HepG2 (cell line): ENCODE measurements at regions not wholly inside any gene's neighbourhood (a gene's known extent, or its start where the extent isn't known, plus 50 kb on each side); places are given as distances from the start of the nearest gene placed in this dataset.

ENCODE experiments used
- ATAC-seq: fragments of 200-7000 bp; cut with Tn5 transposase; 3 replicates; pipeline ENCODE4 v1.9.1; 2020; ENCODE audit warnings: mild to moderate bottlenecking, moderate library complexity
- BruUV-seq: library from RNA; stranded (reverse); fragments of 400-500 nt; replicated peaks from 2 replicates; lab custom pipeline; 2021; lab: Mats Ljungman, UMichigan
- CTCF ChIA-PET: fragments of 300-600 bp; formaldehyde crosslinking; extraction: SDS; loops from one replicate; lab custom pipeline; 2021; ENCODE audit warnings: low total read pairs, inconsistent platforms, low intra/inter-chr PET ratio; lab: Yijun Ruan, JAX
- POLR2A ChIA-PET: fragments of 350-600 bp; sonication (Branson Sonifier 250); formaldehyde crosslinking; loops from one replicate; lab custom pipeline; 2020; ENCODE audit warnings: antibody characterized with exemption, inconsistent platforms; lab: Yijun Ruan, JAX
- DNase-seq: peaks from one replicate; pipeline ENCODE4 v3.0.0-alpha.2; 2015; ENCODE audit warnings: low spot score
- FAIRE-seq: peaks from 3 replicates; lab custom pipeline; 2011; peaks lifted over from hg19 to GRCh38; lab: Jason Lieb, UNC
- H2AFZ ChIP-seq: one replicate; pipeline ENCODE4 v1.6.1; 2011; ENCODE audit warnings: low read length, inconsistent platforms
- H3K27ac ChIP-seq: fragments of 300-600 bp; 3 replicates; pipeline ENCODE4 v1.8.0; 2011; ENCODE audit warnings: mixed run types, mild to moderate bottlenecking, mixed read lengths, low read length, inconsistent platforms; ENCODE audit not compliant: insufficient read depth; ENCODE audit errors: extremely low read length
- H3K27me3 ChIP-seq, 2 experiments: fragments of 200-600 bp in 1 of 2; 2 replicates in 1 of 2; 3 replicates in 1 of 2; pipeline versions ENCODE4 v1.6.0 to v1.8.0; 2011; ENCODE audit warnings: low read length in 2 of 2, mild to moderate bottlenecking in 2 of 2, moderate library complexity in 2 of 2, inconsistent platforms in 1 of 2; ENCODE audit not compliant: insufficient read depth in 2 of 2, control insufficient read depth in 1 of 2
- H3K36me3 ChIP-seq, 2 experiments: fragments of 200-600 bp in 1 of 2; replicated peaks in 1 of 2; 2 replicates in 1 of 2; 3 replicates in 1 of 2; pipeline versions ENCODE4 v1.5.1 to v1.8.0; 2011; ENCODE audit warnings: low read length in 2 of 2, inconsistent platforms in 1 of 2; ENCODE audit not compliant: insufficient read depth in 2 of 2, control insufficient read depth in 1 of 2
- H3K4me1 ChIP-seq: 2 replicates; pipeline ENCODE4 v1.5.1; 2012; ENCODE audit warnings: low read length, inconsistent platforms; ENCODE audit not compliant: insufficient read depth
- H3K4me2 ChIP-seq: 2 replicates; pipeline ENCODE4 v1.6.0; 2011; ENCODE audit warnings: low read depth, low read length, inconsistent platforms
- H3K4me3 ChIP-seq, 3 experiments: fragments of 200-600 bp in 1 of 3; sonication (generic), shearing (Covaris generic) in 1 of 3; replicated peaks in 1 of 3; 2 replicates each; pipeline ENCODE4 v1.5.1; 2011 to 2016; ENCODE audit warnings: low read length in 3 of 3, inconsistent platforms in 2 of 3, low read depth in 2 of 3, mild to moderate bottlenecking in 2 of 3, control low read depth in 1 of 3, mixed read lengths in 1 of 3; ENCODE audit not compliant: insufficient read depth in 1 of 3
- H3K79me2 ChIP-seq: one replicate; pipeline ENCODE4 v1.6.1; 2011; ENCODE audit warnings: low read length, inconsistent platforms; ENCODE audit not compliant: insufficient read depth
- H3K9ac ChIP-seq: 2 replicates; pipeline ENCODE4 v1.6.0; 2011; ENCODE audit warnings: mild to moderate bottlenecking, low read depth, low read length, inconsistent platforms; ENCODE audit not compliant: insufficient read depth
- H3K9me3 ChIP-seq: 2 replicates; pipeline ENCODE4 v1.5.1; 2012; ENCODE audit warnings: mild to moderate bottlenecking, low read length
- H4K20me1 ChIP-seq: 2 replicates; pipeline ENCODE4 v1.6.0; 2011; ENCODE audit warnings: inconsistent platforms, mild to moderate bottlenecking, low read length, moderate library complexity; ENCODE audit not compliant: insufficient read depth
- ATRX ChIP-seq: sonication (generic); formaldehyde crosslinking; IDR thresholded peaks from 2 replicates; pipeline ENCODE4 v1.4.0; 2020; ENCODE audit warnings: missing genetic modification reagents, borderline replicate concordance
- CBX5 ChIP-seq: sonication (generic); formaldehyde crosslinking; IDR thresholded peaks from 2 replicates; pipeline ENCODE4 v1.4.0; 2020; ENCODE audit warnings: missing genetic modification reagents, borderline replicate concordance
- CREB3 ChIP-seq: sonication (generic); formaldehyde crosslinking; IDR thresholded peaks from 2 replicates; pipeline ENCODE4 v1.5.0; 2020; ENCODE audit warnings: missing genetic modification reagents
- FOXA3 ChIP-seq: IDR thresholded peaks from 2 replicates; pipeline ENCODE4 v1.6.1; 2016; ENCODE audit warnings: missing genetic modification reagents, missing compliant biosample characterization
- HMGA1 ChIP-seq: sonication (generic); formaldehyde crosslinking; conservative IDR thresholded peaks from 2 replicates; pipeline ENCODE4 v1.4.0; 2020; ENCODE audit warnings: missing genetic modification reagents
- IRX3 ChIP-seq: sonication (generic); formaldehyde crosslinking; IDR thresholded peaks from 2 replicates; pipeline ENCODE4 v1.8.1; 2023; ENCODE audit warnings: mild to moderate bottlenecking, low read depth, missing genetic modification reagents, borderline replicate concordance
- ZBTB42 ChIP-seq: sonication (generic); formaldehyde crosslinking; IDR thresholded peaks from 2 replicates; pipeline ENCODE4 v1.5.0; 2020; ENCODE audit warnings: mild to moderate bottlenecking, missing genetic modification reagents
- ZNF563 ChIP-seq: sonication (generic); formaldehyde crosslinking; IDR thresholded peaks from 2 replicates; pipeline ENCODE4 v1.8.0; 2022; ENCODE audit warnings: mild to moderate bottlenecking, moderate library complexity, missing genetic modification reagents
- WGBS: methylation state at CpG from one replicate; pipeline ENCODE4 v1.1.6; 2017; ENCODE audit warnings: low lambda C conversion rate; 5-methylcytosine and 5-hydroxymethylcytosine counted together
- in situ Hi-C: cut with HindIII; loops from 2 replicates; pipeline ENCODE4 v1.10.0; 2017; ENCODE audit warnings: low pct_unique_long_range_greater_than_20kb; ENCODE audit not compliant: extremely low pct_ligation_motif_present
- intact Hi-C: fragments of 100-400 bp; cut with micrococcal nuclease; formaldehyde crosslinking; loops from one replicate; pipeline ENCODE4 v1.10.0; 2022; ENCODE audit not compliant: unreplicated experiment
- TF ChIP-seq, protein P1 (sequence below): sonication (generic); formaldehyde crosslinking; IDR thresholded peaks from 2 replicates; pipeline ENCODE4 v1.4.0; 2020; ENCODE audit warnings: low read depth, mild to moderate bottlenecking, missing genetic modification reagents

DNA sequence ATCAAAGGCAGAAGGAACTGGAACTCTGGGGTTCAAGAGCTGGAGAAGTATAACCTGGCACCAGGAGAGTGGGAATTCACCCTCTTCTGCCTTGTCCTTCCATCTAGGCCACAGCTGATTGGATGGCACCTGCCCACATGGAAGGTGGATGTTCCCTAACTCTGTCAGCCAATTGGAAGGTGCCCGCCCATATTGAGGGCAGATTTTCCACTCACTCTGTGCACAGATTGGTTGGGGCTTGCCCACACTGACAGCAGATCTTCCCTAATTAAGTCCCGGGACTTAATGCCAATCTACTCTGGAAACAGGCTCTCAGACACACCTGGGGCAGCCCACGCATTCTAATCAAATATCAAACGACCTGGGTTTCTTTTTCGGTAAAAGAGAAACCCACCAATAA, 1142.3 kb upstream of the CELF2 start:
- Histone ChIP-seq H3K36me3 (no peaks in the 10 kb centered on the region), H3K4me1 (no peaks in the 10 kb centered on the region), H3K9me3 (peaks cover 72% of the 10 kb centered on the region), H3K4me3 (no peak overlapping the region), H3K27me3 (no peaks in the 10 kb centered on the region), H3K4me2 (no peak overlapping the region), H4K20me1 (no peaks in the 10 kb centered on the region), H3K79me2 (no peaks in the 10 kb centered on the region), H3K27ac (no peak overlapping the region), H3K9ac (no peak overlapping the region), H2AFZ (no peak overlapping the region)
- ChIA-PET POLR2A (no interaction called here), CTCF (no interaction called here)
- no peak for TF ChIP-seq ZBTB42 (CRISPR knock-in tag)
- no peak for TF ChIP-seq ZNF563 (CRISPR knock-in tag)
- TF ChIP-seq FOXA3 (CRISPR knock-in tag) = no peak
- no peak for TF ChIP-seq CREB3 (CRISPR knock-in tag)
- no peak for TF ChIP-seq IRX3
- TF ChIP-seq CBX5 = no peak
- TF ChIP-seq, protein P1, sequence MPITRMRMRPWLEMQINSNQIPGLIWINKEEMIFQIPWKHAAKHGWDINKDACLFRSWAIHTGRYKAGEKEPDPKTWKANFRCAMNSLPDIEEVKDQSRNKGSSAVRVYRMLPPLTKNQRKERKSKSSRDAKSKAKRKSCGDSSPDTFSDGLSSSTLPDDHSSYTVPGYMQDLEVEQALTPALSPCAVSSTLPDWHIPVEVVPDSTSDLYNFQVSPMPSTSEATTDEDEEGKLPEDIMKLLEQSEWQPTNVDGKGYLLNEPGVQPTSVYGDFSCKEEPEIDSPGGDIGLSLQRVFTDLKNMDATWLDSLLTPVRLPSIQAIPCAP = no peak
- TF ChIP-seq HMGA1 = no peak
- in situ Hi-C loops = no loop called here
- intact Hi-C loops = no loop called here
- ATAC-seq (no peak), FAIRE-seq (no peak), DNase-seq (no peak)
- 2% methylated on average over 5 of the region's 5 CpGs for WGBS
- no TSS peak for BruUV-seq

DNA sequence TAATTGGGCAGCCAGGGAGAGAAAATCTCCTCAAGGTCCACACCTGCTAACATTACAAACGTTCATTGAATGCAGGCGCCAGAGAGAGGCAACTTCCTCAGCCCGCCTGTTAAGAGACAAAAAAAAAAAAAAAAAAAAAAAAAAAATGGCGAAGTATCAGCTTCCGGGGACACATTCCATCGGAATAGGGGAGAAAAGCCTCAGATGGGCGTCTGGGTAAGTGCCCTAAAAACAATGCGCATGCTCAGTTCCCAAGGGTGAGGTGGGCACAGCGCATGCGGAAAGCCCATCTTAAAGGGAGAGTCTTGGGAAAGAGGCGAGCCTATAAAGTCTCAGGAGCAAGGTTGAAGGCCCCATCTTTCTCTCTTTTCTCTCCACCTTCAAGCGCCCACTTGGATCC, 1139.7 kb upstream of the CELF2 start:
- Histone ChIP-seq H3K9me3 (peaks cover 80% of the 10 kb centered on the region), H3K4me2 (no peak overlapping the region), H3K27me3 (no peaks in the 10 kb centered on the region), H3K36me3 (no peaks in the 10 kb centered on the region), H3K4me3 (no peak overlapping the region), H3K79me2 (no peaks in the 10 kb centered on the region), H2AFZ (no peak overlapping the region), H3K4me1 (no peaks in the 10 kb centered on the region), H3K27ac (no peak overlapping the region), H4K20me1 (no peaks in the 10 kb centered on the region), H3K9ac (no peak overlapping the region)
- FAIRE-seq = no peak
- BruUV-seq = no TSS peak
- ChIA-PET POLR2A (no interaction called here), CTCF (no interaction called here)
- WGBS = 52% methylated on average over 12 of the region's 12 CpGs
- TF ChIP-seq ATRX (CRISPR knock-in tag) = no peak
- in situ Hi-C loops = no loop called here
- no peak for ATAC-seq
- intact Hi-C loops = no loop called here
- no peak for DNase-seq
